CD4-positive, alpha-beta T cell (primary cell): ENCODE measurements at regions not wholly inside any gene's neighbourhood (a gene's known extent, or its start where the extent isn't known, plus 50 kb on each side); places are given as distances from the start of the nearest gene placed in this dataset.

Source experiments
- ATAC-seq: fragments of 200-7000 bp; cut with Tn5 transposase; one replicate; pipeline ENCODE4 v1.10.0; 2022; ENCODE audit warnings: mild to moderate bottlenecking; ENCODE audit not compliant: poor library complexity
- CTCF ChIA-PET: fragments of 350-600 bp; sonication (Branson Sonifier 250); formaldehyde crosslinking; loops from one replicate; lab custom pipeline; 2021; ENCODE audit warnings: antibody characterized with exemption, inconsistent platforms; lab: Charles Lee
- POLR2A ChIA-PET: fragments of 350-600 bp; sonication (Branson Sonifier 250); formaldehyde crosslinking; loops from one replicate; lab custom pipeline; 2021; ENCODE audit warnings: antibody characterized with exemption, inconsistent platforms; lab: Charles Lee
- DNase-seq, 14 experiments: peaks; one replicate each; pipeline ENCODE4 v3.0.0-alpha.2; 2013 to 2020; ENCODE audit warnings: mixed read lengths in 2 of 14
- H3K27ac ChIP-seq, 2 donors: one replicate each; pipeline versions ENCODE4 v1.5.1 to v1.7.0; 2013; ENCODE audit warnings: low read length in 2 of 2, low read depth in 1 of 2, mild to moderate bottlenecking in 1 of 2
- H3K27me3 ChIP-seq, 2 experiments: 1 replicate in 1 of 2; 2 replicates in 1 of 2; pipeline versions ENCODE4 v1.6.1 to v1.7.0; 2013; ENCODE audit warnings: low read length in 2 of 2, control low read depth in 1 of 2, mild to moderate bottlenecking in 1 of 2, moderate library complexity in 1 of 2; ENCODE audit not compliant: insufficient read depth in 2 of 2, control insufficient read depth in 1 of 2
- H3K36me3 ChIP-seq: one replicate; pipeline ENCODE4 v1.6.1; 2013; ENCODE audit warnings: low read length, control low read depth; ENCODE audit not compliant: insufficient read depth
- H3K4me1 ChIP-seq: one replicate; pipeline ENCODE4 v1.6.1; 2013; ENCODE audit warnings: low read length, control low read depth; ENCODE audit not compliant: insufficient read depth
- H3K4me3 ChIP-seq: one replicate; pipeline ENCODE4 v1.5.1; 2013; ENCODE audit warnings: mild to moderate bottlenecking, low read length, moderate library complexity
- H3K9me3 ChIP-seq, 2 experiments: 1 replicate in 1 of 2; 2 replicates in 1 of 2; pipeline versions ENCODE4 v1.6.1 to v1.7.0; 2013; ENCODE audit warnings: low read length in 2 of 2, mild to moderate bottlenecking in 2 of 2, control low read depth in 1 of 2, moderate library complexity in 1 of 2; ENCODE audit not compliant: control insufficient read depth in 1 of 2, insufficient read depth in 1 of 2
- H3K27ac Mint-ChIP-seq: one replicate; pipeline ENCODE4 v1.8.0; 2020; ENCODE audit warnings: mixed read lengths
- H3K27me3 Mint-ChIP-seq: one replicate; pipeline ENCODE4 v1.8.0; 2021; ENCODE audit warnings: mixed read lengths
- H3K36me3 Mint-ChIP-seq: one replicate; pipeline ENCODE4 v1.8.0; 2021; ENCODE audit warnings: low read depth, mixed read lengths
- H3K4me1 Mint-ChIP-seq: one replicate; pipeline ENCODE4 v1.8.0; 2021; ENCODE audit warnings: low read depth, mixed read lengths
- H3K4me3 Mint-ChIP-seq: one replicate; pipeline ENCODE4 v1.8.0; 2020; ENCODE audit warnings: mild to moderate bottlenecking, mixed read lengths
- H3K9me3 Mint-ChIP-seq: one replicate; pipeline ENCODE4 v1.8.0; 2020; ENCODE audit warnings: mixed read lengths
- CTCF ChIP-seq: fragments of 200-600 bp; IDR thresholded peaks from one replicate; pipeline ENCODE4 v1.8.0; 2022; ENCODE audit warnings: antibody characterized with exemption, mild to moderate bottlenecking
- intact Hi-C, 2 experiments: fragments of 100-400 bp; cut with DNase I in 1 of 2; cut with micrococcal nuclease in 1 of 2; formaldehyde crosslinking; loops; one replicate each; pipeline versions ENCODE4 v1.15.1 to v1.9.0; 2023 to 2025; cut with DNase I, micrococcal nuclease

DNA sequence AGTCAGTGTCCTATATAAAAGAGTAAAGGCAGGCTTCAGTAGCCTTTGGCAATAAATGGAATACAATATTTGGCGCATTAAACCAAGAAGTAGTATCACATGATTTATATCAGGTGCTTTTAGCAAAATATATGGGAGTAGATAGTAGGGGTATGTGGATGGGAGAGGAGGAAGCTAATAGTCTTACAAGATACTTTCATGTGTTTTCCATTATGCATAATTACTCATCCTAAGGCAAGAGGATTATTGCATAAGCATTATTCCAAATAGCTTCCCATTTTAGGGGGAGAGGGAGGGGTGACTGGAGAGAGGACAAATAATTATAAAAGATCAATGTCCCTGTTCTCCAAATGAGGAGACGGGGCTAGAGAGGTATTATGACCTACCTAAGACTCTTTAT lies 104.3 kb downstream of the DUSP6 start:
- Mint-ChIP-seq H3K36me3 (no peaks in the 10 kb centered on the region), H3K4me3 (no peak overlapping the region), H3K9me3 (no peaks in the 10 kb centered on the region), H3K27me3 (no peaks in the 10 kb centered on the region), H3K27ac (no peak overlapping the region), H3K4me1 (peaks cover 48% of the 10 kb centered on the region)
- intact Hi-C loops = loop anchor here in 1 of 2 experiments (5.0 to 10.0 kb wide), 3 partner anchors 34 to 217 kb away; no protein-coding TSS in a partner anchor
- peaks cover 22% of the 10 kb centered on the region for H3K4me1 ChIP-seq
- TF ChIP-seq CTCF = no peak
- ATAC-seq = no peak
- no peak overlapping the region for H3K27ac ChIP-seq
- no peaks in the 10 kb centered on the region for H3K27me3 ChIP-seq
- no peaks in the 10 kb centered on the region for H3K36me3 ChIP-seq
- DNase-seq = no peak
- H3K4me3 ChIP-seq = no peak overlapping the region
- ChIA-PET CTCF (no interaction called here), POLR2A (no interaction called here)
- no peaks in the 10 kb centered on the region for H3K9me3 ChIP-seq

DNA sequence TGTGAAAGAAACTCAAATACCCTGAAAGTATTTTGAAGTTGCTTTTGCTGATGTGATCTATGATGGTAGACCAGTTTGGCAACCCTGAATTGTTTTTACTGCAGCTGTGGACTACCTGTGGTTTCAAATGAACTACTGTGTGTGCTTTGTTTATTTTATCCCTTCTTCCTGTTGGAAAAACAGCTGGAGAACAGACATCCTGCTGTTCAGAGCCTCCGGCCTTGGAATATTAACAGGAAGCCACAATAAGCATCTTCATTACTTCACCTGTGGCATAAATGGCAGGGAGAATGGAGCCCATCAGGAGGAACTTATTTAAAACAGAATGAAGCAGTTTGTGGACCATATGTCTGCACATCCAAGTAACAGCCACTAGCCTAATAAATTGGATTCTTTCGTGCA lies 104.8 kb downstream of the DUSP6 start:
- H3K27ac Mint-ChIP-seq = no peak overlapping the region
- no peak for TF ChIP-seq CTCF
- no peaks in the 10 kb centered on the region for H3K36me3 Mint-ChIP-seq
- POLR2A ChIA-PET = no interaction called here
- no peaks in the 10 kb centered on the region for H3K27me3 Mint-ChIP-seq
- no peak overlapping the region for H3K4me3 ChIP-seq
- CTCF ChIA-PET = no interaction called here
- no peaks in the 10 kb centered on the region for H3K9me3 Mint-ChIP-seq
- no peaks in the 10 kb centered on the region for H3K9me3 ChIP-seq
- DNase-seq (no peak), ATAC-seq (no peak)
- H3K4me1 ChIP-seq = peaks cover 22% of the 10 kb centered on the region
- no peak overlapping the region for H3K4me3 Mint-ChIP-seq
- H3K27me3 ChIP-seq = no peaks in the 10 kb centered on the region
- peaks cover 48% of the 10 kb centered on the region for H3K4me1 Mint-ChIP-seq
- H3K27ac ChIP-seq = no peak overlapping the region
- intact Hi-C loops = loop anchor here in 1 of 2 experiments (5.0 to 10.0 kb wide), 3 partner anchors 35 to 217 kb away; no protein-coding TSS in a partner anchor
- no peaks in the 10 kb centered on the region for H3K36me3 ChIP-seq

DNA sequence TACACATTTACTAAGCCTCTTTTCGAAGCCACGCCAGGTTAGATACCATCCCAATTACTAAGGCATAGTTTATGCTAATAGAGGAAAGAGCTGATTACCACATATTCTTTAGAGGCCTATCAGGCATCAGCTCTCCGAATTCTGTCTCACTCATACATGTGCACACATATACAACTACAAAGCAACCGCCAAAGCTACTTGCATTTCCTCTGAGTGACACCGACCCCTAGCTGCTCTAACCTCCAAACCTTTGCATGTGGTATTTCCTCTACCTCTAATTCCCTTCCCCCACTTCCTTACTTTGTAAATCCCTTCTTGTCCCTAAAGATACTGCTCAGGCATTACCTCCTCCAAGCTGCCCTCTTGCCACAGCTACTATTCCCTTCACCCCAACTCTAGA lies 107.2 kb downstream of the DUSP6 start:
- Mint-ChIP-seq H3K27me3 (no peaks in the 10 kb centered on the region), H3K4me1 (peaks cover 44% of the 10 kb centered on the region), H3K4me3 (peak overlapping the region; percentile 4), H3K36me3 (no peaks in the 10 kb centered on the region), H3K9me3 (no peaks in the 10 kb centered on the region), H3K27ac (peak overlapping the region; percentile 74)
- Histone ChIP-seq H3K4me3 (no peak overlapping the region), H3K4me1 (peaks cover 22% of the 10 kb centered on the region), H3K9me3 (no peaks in the 10 kb centered on the region), H3K27me3 (no peaks in the 10 kb centered on the region), H3K27ac (no peak overlapping the region), H3K36me3 (no peaks in the 10 kb centered on the region)
- DNase-seq = peak in 13 of 14 experiments; percentile 2 to 86 (median 29)
- ATAC-seq = peak; percentile 94
- intact Hi-C loops = loop anchor here in 1 of 2 experiments (1.0 to 10.0 kb wide), 5 partner anchors 33 to 220 kb away; partner anchors contain the start of gene DUSP6
- CTCF ChIA-PET = interaction anchor here (1.3 to 1.6 kb wide), 2 partner anchors 12 to 20 kb away, joined by 4 read pairs; no protein-coding TSS in a partner anchor
- TF ChIP-seq CTCF = no peak
- POLR2A ChIA-PET = interaction anchor here (0.6 to 2.9 kb wide), 14 partner anchors 8 to 464 kb away, joined by 3 to 31 read pairs (median 4); partner anchors contain the start of gene DUSP6
